Activated CD4-positive, alpha-beta T cell treated with anti-CD3 and anti-CD28 coated beads for 36 hours (primary cell): ENCODE measurements at regions not wholly inside any gene's neighbourhood (a gene's known extent, or its start where the extent isn't known, plus 50 kb on each side); places are given as distances from the start of the nearest gene placed in this dataset.

Experiments used
- ATAC-seq: fragments of 200-7000 bp; cut with Tn5 transposase; one replicate; pipeline ENCODE4 v1.10.0; 2021; ENCODE audit warnings: mild to moderate bottlenecking, moderate library complexity
- CTCF ChIA-PET: fragments of 350-600 bp; sonication (Branson Sonifier 250); formaldehyde crosslinking; loops from one replicate; lab custom pipeline; 2021; ENCODE audit warnings: antibody characterized with exemption; lab: Charles Lee
- POLR2A ChIA-PET: fragments of 350-600 bp; sonication (Branson Sonifier 250); formaldehyde crosslinking; loops from one replicate; lab custom pipeline; 2021; ENCODE audit warnings: antibody characterized with exemption, inconsistent platforms; lab: Charles Lee
- DNase-seq: peaks from one replicate; pipeline ENCODE4 v3.0.0-alpha.2; 2020
- H3K27ac Mint-ChIP-seq: one replicate; pipeline ENCODE4 v1.8.0; 2021; ENCODE audit warnings: mixed read lengths
- H3K27me3 Mint-ChIP-seq: one replicate; pipeline ENCODE4 v1.8.0; 2021; ENCODE audit warnings: mixed read lengths
- H3K36me3 Mint-ChIP-seq: one replicate; pipeline ENCODE4 v1.8.0; 2021; ENCODE audit warnings: low read depth, mixed read lengths
- H3K4me1 Mint-ChIP-seq: one replicate; pipeline ENCODE4 v1.8.0; 2021; ENCODE audit warnings: mixed read lengths
- H3K4me3 Mint-ChIP-seq: one replicate; pipeline ENCODE4 v1.8.0; 2021; ENCODE audit warnings: mild to moderate bottlenecking, moderate library complexity, mixed read lengths
- H3K9me3 Mint-ChIP-seq: one replicate; pipeline ENCODE4 v1.8.0; 2021; ENCODE audit warnings: low read depth, mixed read lengths
- intact Hi-C, 2 experiments: fragments of 100-400 bp; cut with DNase I in 1 of 2; cut with micrococcal nuclease in 1 of 2; formaldehyde crosslinking; loops; one replicate each; pipeline versions ENCODE4 v1.14.2 to v1.15.1; 2022 to 2024; cut with DNase I, micrococcal nuclease

DNA sequence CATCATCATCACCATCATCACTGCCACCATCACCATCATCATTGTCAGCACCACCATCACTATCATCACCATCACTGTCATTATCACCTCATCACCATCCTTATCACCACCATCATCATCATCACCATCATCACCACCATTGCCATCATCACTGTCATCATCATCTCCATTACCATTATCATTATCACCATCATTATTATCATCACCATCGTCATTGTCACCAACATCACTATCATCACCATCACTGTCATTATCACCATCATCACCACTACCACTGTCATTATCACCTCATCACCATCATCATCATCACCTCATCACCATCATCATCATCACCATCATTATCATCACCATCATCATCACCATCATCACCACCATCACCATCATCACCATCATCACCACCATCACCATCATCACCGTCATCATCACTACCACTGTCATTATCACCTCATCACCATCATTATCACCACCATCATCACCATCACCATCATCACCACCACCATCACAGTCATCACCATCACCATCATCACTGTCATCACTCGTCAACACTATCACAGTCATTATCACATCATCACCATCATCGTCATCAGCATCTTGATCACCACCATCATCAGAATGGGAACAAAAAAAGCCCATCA lies 191.1 kb downstream of the TTLL2 start:
- Mint-ChIP-seq H3K4me1 (no peaks in the 10 kb centered on the region), H3K27ac (no peak overlapping the region), H3K4me3 (no peak overlapping the region), H3K36me3 (no peaks in the 10 kb centered on the region), H3K9me3 (no peaks in the 10 kb centered on the region), H3K27me3 (peaks cover 21% of the 10 kb centered on the region)
- POLR2A ChIA-PET, result no interaction called here
- CTCF ChIA-PET, result no interaction called here
- ATAC-seq (no peak), DNase-seq (no peak)
- intact Hi-C loops, result no loop called here

DNA sequence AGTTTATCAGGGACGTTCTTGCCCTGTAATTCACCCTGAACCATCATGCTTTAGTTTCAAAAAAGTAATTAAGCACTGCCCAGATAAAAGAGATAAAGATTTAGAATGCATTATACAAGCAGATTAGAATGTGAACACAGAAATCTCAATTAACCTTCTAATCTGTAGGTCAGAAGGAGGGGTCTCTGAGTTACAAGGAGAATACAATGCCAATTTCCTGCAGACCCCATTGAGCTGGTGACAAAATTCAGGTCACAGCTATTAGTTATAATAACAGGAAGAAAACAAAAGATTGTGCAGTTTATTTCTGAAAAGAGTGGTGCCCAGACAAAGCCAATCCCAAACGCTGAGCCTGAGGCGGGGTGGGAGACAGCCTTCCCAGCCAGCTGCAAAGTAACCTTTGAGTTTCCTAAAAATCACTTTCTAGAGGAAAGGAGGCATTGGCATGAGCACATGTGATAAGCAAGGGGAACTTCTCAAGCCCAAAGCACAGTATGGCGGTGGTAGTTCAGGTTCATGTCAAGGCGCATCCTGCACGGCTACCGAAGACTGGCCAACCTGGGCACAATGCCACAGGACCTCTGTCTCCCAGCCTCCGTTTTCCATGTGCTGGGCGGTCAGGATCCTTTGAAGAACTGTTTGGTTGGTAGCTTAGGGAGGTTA lies 192.5 kb downstream of the TTLL2 start:
- peaks cover 16% of the 10 kb centered on the region for H3K27me3 Mint-ChIP-seq
- ChIA-PET CTCF (interaction anchor here (1.0 kb wide), 1 partner anchor 9 kb away, joined by 3 read pairs; no protein-coding TSS in a partner anchor), POLR2A (interaction anchor here (0.6 kb wide), 1 partner anchor 34 kb away, joined by 10 read pairs; no protein-coding TSS in a partner anchor)
- H3K27ac Mint-ChIP-seq, result no peak overlapping the region
- intact Hi-C loops, result no loop called here
- no peak overlapping the region for H3K4me3 Mint-ChIP-seq
- ATAC-seq (no peak), DNase-seq (no peak)
- no peaks in the 10 kb centered on the region for H3K36me3 Mint-ChIP-seq
- no peaks in the 10 kb centered on the region for H3K9me3 Mint-ChIP-seq
- H3K4me1 Mint-ChIP-seq, result no peaks in the 10 kb centered on the region

DNA sequence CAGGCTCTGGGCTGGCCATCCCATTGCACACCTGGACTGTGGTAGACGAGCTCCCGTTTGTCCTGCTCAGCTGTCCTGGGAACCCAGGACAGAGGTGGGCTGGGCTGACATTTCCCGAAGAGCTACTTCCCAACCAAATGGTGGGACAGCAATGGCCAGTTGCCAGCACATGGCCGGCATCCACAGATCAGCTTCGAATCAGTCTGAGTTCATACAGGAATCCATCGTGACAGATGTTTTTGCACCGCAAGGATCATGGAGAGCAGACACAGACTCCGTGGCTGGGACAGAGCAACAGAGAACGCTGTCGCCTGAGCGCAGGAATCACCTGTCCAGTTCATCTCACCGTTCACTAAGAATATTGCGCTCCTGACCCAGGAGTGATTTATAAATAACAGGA lies 198.5 kb downstream of the TTLL2 start:
- no peak for ATAC-seq
- H3K27me3 Mint-ChIP-seq, result peaks cover 6% of the 10 kb centered on the region
- POLR2A ChIA-PET, result no interaction called here
- H3K9me3 Mint-ChIP-seq, result no peaks in the 10 kb centered on the region
- no peaks in the 10 kb centered on the region for H3K4me1 Mint-ChIP-seq
- intact Hi-C loops, result no loop called here
- DNase-seq, result no peak
- CTCF ChIA-PET, result no interaction called here
- no peaks in the 10 kb centered on the region for H3K36me3 Mint-ChIP-seq
- no peak overlapping the region for H3K27ac Mint-ChIP-seq
- no peak overlapping the region for H3K4me3 Mint-ChIP-seq

DNA sequence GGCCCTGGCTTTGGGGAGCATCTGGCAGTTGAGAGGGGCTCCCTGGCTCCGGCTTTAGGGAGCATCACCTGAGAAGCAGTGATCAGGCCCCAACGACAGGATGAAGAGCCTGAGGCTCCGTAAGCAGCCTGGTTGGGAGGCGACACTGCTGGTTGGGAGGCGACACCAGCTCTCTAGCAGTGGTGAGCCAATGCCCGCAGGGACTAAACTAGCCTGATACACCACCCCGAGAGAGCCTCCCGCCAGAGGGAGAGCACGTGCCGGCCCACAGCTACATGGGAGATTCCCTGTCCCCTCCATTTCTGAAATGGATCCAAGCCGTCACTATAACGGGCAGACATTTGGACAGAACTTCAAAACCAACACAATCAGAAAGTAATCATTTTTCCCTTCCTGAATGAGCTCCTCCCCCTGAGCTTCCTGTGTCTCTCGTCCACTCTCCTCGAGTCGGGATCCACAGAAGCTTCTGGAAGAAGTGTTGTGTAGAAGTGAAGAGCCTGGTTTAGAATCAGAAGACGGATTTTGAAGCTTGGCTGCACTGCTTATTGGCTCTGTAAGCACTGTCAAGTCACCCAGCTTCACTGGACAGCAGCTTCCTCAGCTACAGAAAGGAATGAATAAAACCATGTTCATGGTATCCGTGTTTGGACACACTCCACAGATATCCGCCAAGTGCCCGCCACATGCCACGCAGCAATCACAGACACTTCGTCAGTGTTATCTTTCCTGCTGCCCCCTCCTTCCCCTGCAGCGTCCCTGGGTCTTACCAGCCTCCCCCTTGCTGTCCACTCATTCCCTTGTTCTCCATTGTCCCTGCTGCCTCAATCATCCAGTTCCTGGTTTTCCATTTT lies 199.6 kb downstream of the TTLL2 start:
- no peak for DNase-seq
- Mint-ChIP-seq H3K9me3 (no peaks in the 10 kb centered on the region), H3K36me3 (no peaks in the 10 kb centered on the region), H3K4me1 (no peaks in the 10 kb centered on the region), H3K27ac (no peak overlapping the region), H3K27me3 (peaks cover 6% of the 10 kb centered on the region), H3K4me3 (no peak overlapping the region)
- intact Hi-C loops, result no loop called here
- no peak for ATAC-seq
- ChIA-PET CTCF (interaction anchor here (0.6 kb wide), 1 partner anchor 64 kb away, joined by 3 read pairs; no protein-coding TSS in a partner anchor), POLR2A (no interaction called here)

DNA sequence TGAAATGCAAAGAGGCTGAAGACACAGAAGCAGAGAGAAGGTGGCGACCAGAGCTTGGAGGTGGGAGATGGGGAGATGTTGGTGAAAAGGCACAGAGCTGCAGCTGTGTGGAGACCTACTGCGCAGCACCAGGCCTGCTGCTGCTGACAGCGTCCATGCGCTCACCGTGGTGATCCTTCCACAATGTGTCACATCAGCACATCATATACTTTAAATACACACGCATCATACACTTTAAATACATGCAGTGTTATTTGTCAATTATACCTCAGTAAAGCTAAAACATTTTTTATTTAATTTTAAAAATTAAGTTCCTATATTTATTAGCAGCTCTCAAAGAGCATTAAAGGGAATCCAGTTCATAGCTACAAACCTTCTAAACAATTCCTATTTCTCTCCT lies 200.9 kb downstream of the TTLL2 start:
- no peaks in the 10 kb centered on the region for H3K9me3 Mint-ChIP-seq

DNA sequence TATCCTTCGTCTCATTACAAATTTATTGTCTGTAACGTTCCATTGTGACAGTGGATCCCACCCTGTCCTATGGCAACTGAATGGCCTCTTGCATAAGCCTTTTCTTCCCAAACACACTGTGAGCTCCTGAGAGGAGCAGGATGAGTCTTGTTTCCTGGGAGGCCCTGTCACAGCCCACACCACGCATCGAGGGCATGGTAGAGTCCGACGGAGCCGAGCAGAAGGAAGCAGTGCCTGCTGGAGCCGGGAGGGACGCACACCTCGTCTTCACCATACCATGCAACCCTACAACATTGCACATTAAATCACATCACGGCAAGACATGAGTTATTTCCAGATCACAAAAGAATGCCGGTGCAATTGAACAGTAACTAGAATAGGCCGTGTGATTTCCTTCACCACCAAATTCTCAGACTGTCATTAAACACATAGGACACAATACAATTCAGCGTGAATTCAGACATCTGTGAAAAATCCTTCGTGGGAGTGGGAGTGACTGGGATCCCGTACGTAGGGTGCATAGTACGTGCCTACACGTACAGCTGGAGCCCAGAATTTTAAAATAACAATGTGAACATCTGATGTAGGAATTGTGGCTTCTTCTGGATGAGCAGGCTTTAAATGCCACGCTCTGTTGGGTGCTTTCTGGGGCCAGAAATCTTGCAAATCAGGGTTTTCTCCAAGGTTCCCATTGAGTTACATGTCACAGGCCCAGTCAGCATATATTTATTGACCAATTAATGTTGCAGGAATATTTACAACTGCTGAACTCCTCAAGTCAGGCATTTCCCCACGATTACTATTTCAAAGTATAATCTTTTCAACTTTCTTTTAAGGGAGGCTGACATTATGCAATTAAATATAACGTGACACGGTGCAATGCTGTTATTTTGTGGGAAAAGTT lies 201.8 kb downstream of the TTLL2 start:
- ChIA-PET CTCF (interaction anchor here (1.0 kb wide), 1 partner anchor 10 kb away, joined by 3 read pairs; no protein-coding TSS in a partner anchor), POLR2A (no interaction called here)
- peaks cover 5% of the 10 kb centered on the region for H3K27me3 Mint-ChIP-seq
- no peak overlapping the region for H3K4me3 Mint-ChIP-seq
- no peaks in the 10 kb centered on the region for H3K36me3 Mint-ChIP-seq
- ATAC-seq (no peak), DNase-seq (no peak)
- intact Hi-C loops, result no loop called here
- H3K27ac Mint-ChIP-seq, result no peak overlapping the region
- no peaks in the 10 kb centered on the region for H3K4me1 Mint-ChIP-seq
- H3K9me3 Mint-ChIP-seq, result no peaks in the 10 kb centered on the region

More for the DNA sequence above, 200.9 kb downstream of the TTLL2 start:
- ChIA-PET CTCF (interaction anchor here (0.9 to 1.0 kb wide), 2 partner anchors 9 to 17 kb away, joined by 3 read pairs; no protein-coding TSS in a partner anchor), POLR2A (no interaction called here)
- intact Hi-C loops, result no loop called here
- H3K27ac Mint-ChIP-seq, result no peak overlapping the region
- no peak for ATAC-seq
- H3K4me1 Mint-ChIP-seq, result no peaks in the 10 kb centered on the region
- no peak for DNase-seq
- H3K36me3 Mint-ChIP-seq, result no peaks in the 10 kb centered on the region
- H3K4me3 Mint-ChIP-seq, result no peak overlapping the region
- H3K27me3 Mint-ChIP-seq, result peaks cover 2% of the 10 kb centered on the region

DNA sequence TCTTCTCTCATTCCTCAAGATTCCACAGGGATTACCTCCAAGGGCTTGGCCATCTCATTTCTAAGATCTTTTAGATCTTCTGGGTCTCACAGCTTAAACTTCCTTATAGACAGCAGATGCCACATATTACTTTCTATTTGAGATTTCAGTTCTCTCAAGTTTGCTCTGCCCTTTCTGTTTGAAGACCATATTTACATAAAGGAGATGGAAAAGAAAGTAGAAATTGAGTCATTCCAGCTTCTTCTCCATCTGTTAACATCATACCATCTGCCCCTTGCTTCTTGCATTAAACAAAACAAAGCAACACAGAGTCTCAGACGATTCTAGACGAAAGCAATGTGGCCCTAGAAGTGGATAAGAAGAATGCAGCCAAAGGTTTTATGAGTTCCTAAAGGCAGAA lies 203.4 kb downstream of the TTLL2 start:
- POLR2A ChIA-PET, result no interaction called here
- Mint-ChIP-seq H3K4me1 (no peaks in the 10 kb centered on the region), H3K4me3 (no peak overlapping the region), H3K27me3 (peaks cover 6% of the 10 kb centered on the region), H3K27ac (no peak overlapping the region), H3K36me3 (no peaks in the 10 kb centered on the region), H3K9me3 (no peaks in the 10 kb centered on the region)
- ATAC-seq (peak; percentile 49), DNase-seq (no peak)
- intact Hi-C loops, result no loop called here
- CTCF ChIA-PET, result interaction anchor here (1.3 kb wide), 1 partner anchor 14 kb away, joined by 4 read pairs; no protein-coding TSS in a partner anchor

DNA sequence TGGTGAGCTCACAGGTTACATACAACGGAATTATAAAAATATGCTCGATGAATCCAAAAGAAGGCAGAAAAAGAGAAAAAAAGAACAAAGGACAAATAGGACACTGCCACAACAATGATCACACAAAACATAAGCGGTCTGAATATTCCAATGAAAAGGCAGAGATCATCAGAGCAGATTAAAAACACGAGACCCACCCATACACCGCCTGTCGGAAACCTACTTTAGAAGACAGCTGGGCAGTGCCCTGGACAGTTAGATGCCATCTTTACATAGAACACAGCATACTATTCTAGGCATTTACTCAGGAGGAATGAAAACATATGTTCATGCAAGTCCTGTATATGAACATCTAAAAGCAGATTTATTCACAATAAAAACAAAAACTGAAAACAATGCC lies 204.1 kb downstream of the TTLL2 start:
- CTCF ChIA-PET, result no interaction called here
- peaks cover 6% of the 10 kb centered on the region for H3K27me3 Mint-ChIP-seq
- intact Hi-C loops, result no loop called here
- no peaks in the 10 kb centered on the region for H3K36me3 Mint-ChIP-seq
- no peaks in the 10 kb centered on the region for H3K9me3 Mint-ChIP-seq
- H3K4me1 Mint-ChIP-seq, result no peaks in the 10 kb centered on the region
- ATAC-seq, result no peak
- DNase-seq, result no peak
- no peak overlapping the region for H3K4me3 Mint-ChIP-seq
- H3K27ac Mint-ChIP-seq, result no peak overlapping the region
- POLR2A ChIA-PET, result no interaction called here

DNA sequence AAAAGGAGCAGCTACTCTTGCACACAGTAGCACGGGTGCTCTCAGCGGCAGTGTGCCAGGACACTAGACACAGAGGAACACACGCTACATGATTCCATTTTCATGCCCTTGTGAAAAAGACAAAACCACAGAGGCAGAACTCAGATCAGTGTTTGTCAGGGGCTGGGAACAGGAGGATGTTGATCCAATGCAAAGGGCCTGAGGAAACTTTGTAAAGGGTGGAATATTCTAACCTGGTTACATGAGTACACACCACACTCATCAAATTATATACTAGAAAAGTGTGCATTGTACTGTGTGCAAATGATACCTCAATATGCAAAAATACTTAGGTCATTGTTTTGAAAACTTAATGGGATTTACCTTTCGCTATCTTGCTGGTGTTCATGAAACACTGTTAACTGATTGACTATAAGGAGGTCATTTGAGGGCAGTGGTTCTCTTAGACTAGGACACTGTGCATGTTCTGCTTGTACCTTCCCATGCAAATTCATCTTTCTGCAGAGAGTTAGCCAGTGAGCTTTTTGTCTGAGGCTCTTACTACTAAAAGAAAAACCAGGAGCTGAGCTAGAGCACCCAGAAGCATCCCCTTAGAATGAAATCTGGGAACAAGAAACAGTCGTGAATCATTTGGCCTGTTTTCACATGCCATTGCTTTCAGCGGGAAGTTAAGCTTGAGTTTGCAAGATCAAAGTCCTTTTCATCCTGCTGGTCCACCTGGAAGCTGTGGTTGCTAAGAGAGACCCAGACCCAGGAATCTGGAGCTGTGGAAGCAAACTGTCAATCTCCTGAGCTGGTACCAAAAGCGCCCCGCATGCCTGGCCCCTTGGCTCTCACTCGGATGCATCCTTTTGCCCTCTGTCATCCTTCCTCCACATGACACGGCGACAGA lies 204.8 kb downstream of the TTLL2 start:
- Mint-ChIP-seq H3K4me3 (no peak overlapping the region), H3K36me3 (no peaks in the 10 kb centered on the region), H3K27me3 (peaks cover 6% of the 10 kb centered on the region), H3K4me1 (no peaks in the 10 kb centered on the region), H3K27ac (no peak overlapping the region), H3K9me3 (no peaks in the 10 kb centered on the region)
- ChIA-PET POLR2A (no interaction called here), CTCF (interaction anchor here (1.1 kb wide), 1 partner anchor 310 kb away, joined by 4 read pairs; no protein-coding TSS in a partner anchor)
- no peak for DNase-seq
- ATAC-seq, result no peak
- intact Hi-C loops, result no loop called here

DNA sequence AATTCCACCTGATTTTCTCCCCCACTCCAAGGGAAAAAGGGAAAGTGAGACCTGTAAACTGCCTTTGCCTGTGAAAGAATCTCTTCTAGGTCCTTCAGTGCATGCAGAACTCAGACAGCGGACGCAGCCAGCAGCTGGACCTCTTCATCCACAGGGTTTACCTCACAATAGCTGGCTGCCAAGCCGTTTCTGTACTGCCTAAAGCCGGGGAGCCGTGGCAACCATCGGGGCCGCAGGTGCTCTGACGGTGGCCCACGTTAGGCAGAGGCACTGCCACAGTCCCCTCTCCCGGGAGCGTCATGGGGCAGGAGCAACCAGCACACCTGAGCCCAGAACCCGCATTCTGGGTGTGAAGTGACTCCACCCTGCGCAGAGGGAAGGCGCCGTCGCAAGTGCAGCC lies 206.1 kb downstream of the TTLL2 start:
- DNase-seq, result no peak
- POLR2A ChIA-PET, result no interaction called here
- no peak for ATAC-seq
- no peak overlapping the region for H3K4me3 Mint-ChIP-seq
- H3K4me1 Mint-ChIP-seq, result no peaks in the 10 kb centered on the region
- H3K9me3 Mint-ChIP-seq, result no peaks in the 10 kb centered on the region
- no peak overlapping the region for H3K27ac Mint-ChIP-seq
- H3K36me3 Mint-ChIP-seq, result no peaks in the 10 kb centered on the region
- peaks cover 4% of the 10 kb centered on the region for H3K27me3 Mint-ChIP-seq
- intact Hi-C loops, result no loop called here
- CTCF ChIA-PET, result interaction anchor here (0.6 to 1.1 kb wide), 3 partner anchors 14 to 312 kb away, joined by 3 to 4 read pairs (median 3); no protein-coding TSS in a partner anchor
